Stomach (tissue), 8 donors: ENCODE measurements at regions not wholly inside any gene's neighbourhood (a gene's known extent, or its start where the extent isn't known, plus 50 kb on each side); places are given as distances from the start of the nearest gene placed in this dataset.

Experiments
- DNase-seq, 2 donors: peaks; one replicate each; pipeline versions ENCODE4 v3.0.0 to v3.0.0-alpha.2; 2013 to 2019
- H3K27ac ChIP-seq, 5 donors: fragments of 200-600 bp in 4 of 5; sonication (generic) in 4 of 5; one replicate each; pipeline ENCODE4 v1.5.1; 2013 to 2019; ENCODE audit warnings: mild to moderate bottlenecking in 1 of 5, moderate library complexity in 1 of 5
- H3K27me3 ChIP-seq, 3 donors: fragments of 200-600 bp; sonication (generic); one replicate each; pipeline ENCODE4 v1.5.1; 2017 to 2019; ENCODE audit warnings: mixed run types in 1 of 3
- H3K36me3 ChIP-seq, 4 donors: fragments of 200-600 bp; sonication (generic); 1 replicate in 3 of 4; 2 replicates in 1 of 4; pipeline ENCODE4 v1.5.1; 2016 to 2019
- H3K4me1 ChIP-seq, 4 donors: fragments of 200-600 bp; sonication (generic); one replicate each; pipeline ENCODE4 v1.5.1; 2016 to 2019
- H3K4me3 ChIP-seq, 4 donors: fragments of 200-600 bp; sonication (generic) in 3 of 4; one replicate each; pipeline ENCODE4 v1.5.1; 2016 to 2019; ENCODE audit warnings: mild to moderate bottlenecking in 1 of 4
- H3K9me3 ChIP-seq, 4 donors: fragments of 200-600 bp; sonication (generic); one replicate each; pipeline ENCODE4 v1.5.1; 2016 to 2019
- EP300 ChIP-seq: sonication (generic); formaldehyde crosslinking; IDR thresholded peaks from one replicate; pipeline ENCODE4 v1.6.1; 2017; ENCODE audit warnings: antibody characterized with exemption
- POLR2A ChIP-seq, 4 donors: fragments of 450-650 bp; IDR thresholded peaks; one replicate each; pipeline ENCODE4 v1.6.1; 2016; ENCODE audit warnings: antibody characterized with exemption in 4 of 4, control low read depth in 2 of 4, mild to moderate bottlenecking in 1 of 4, moderate library complexity in 1 of 4
- POLR2AphosphoS5 ChIP-seq, 3 donors: sonication (generic); formaldehyde crosslinking; IDR thresholded peaks; one replicate each; pipeline ENCODE4 v1.6.1; 2016; ENCODE audit warnings: antibody characterized with exemption in 3 of 3
- WGBS, 5 donors: extraction: QIAGEN DNeasy Blood & Tissue Kit in 3 of 5; methylation state at CpG; one replicate each; pipeline versions ENCODE4 v1.1.5 to v1.1.7; 2013 to 2018; 5-methylcytosine and 5-hydroxymethylcytosine counted together
- intact Hi-C: fragments of 100-400 bp; cut with DNase I; formaldehyde crosslinking; loops from one replicate; pipeline ENCODE4 v1.15.1; 2023; ENCODE audit warnings: low total_unique reads
- TF ChIP-seq, protein P1 (sequence below), 7 experiments: fragments of 450-650 bp in 4 of 7; fragments of 200-600 bp in 3 of 7; sonication (generic) in 3 of 7; IDR thresholded peaks; one replicate each; pipeline ENCODE4 v1.5.1; 2016 to 2019; ENCODE audit warnings: antibody characterized with exemption in 7 of 7, control low read depth in 2 of 7, mild to moderate bottlenecking in 1 of 7
- donor health status: healthy with polysubstance abuse.
- donor health status: Bipolar disorder and iron deficiency.
- donor health status: healthy.

GRCh38 chr3:127369356-127369935, 81.6 kb upstream of the PRR20G start:
- DNase-seq = no peak
- H3K27ac ChIP-seq = no peak overlapping the region
- H3K27me3 ChIP-seq = peaks cover 0 to 76% (median 12%) of the 10 kb centered on the region in 3 donors
- no peaks in the 10 kb centered on the region for H3K4me1 ChIP-seq
- intact Hi-C loops = no loop called here
- H3K4me3 ChIP-seq = no peak overlapping the region
- H3K9me3 ChIP-seq = no peaks in the 10 kb centered on the region
- TF ChIP-seq POLR2A (IDR thresholded peaks at IDR 0.05) (no peak), EP300 (no peak)
- TF ChIP-seq, protein P1, sequence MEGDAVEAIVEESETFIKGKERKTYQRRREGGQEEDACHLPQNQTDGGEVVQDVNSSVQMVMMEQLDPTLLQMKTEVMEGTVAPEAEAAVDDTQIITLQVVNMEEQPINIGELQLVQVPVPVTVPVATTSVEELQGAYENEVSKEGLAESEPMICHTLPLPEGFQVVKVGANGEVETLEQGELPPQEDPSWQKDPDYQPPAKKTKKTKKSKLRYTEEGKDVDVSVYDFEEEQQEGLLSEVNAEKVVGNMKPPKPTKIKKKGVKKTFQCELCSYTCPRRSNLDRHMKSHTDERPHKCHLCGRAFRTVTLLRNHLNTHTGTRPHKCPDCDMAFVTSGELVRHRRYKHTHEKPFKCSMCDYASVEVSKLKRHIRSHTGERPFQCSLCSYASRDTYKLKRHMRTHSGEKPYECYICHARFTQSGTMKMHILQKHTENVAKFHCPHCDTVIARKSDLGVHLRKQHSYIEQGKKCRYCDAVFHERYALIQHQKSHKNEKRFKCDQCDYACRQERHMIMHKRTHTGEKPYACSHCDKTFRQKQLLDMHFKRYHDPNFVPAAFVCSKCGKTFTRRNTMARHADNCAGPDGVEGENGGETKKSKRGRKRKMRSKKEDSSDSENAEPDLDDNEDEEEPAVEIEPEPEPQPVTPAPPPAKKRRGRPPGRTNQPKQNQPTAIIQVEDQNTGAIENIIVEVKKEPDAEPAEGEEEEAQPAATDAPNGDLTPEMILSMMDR (IDR thresholded peaks at IDR 0.05) = no peak
- no peaks in the 10 kb centered on the region for H3K36me3 ChIP-seq
- 34 to 60% (median 46%) methylated on average over 4 of the region's 4 CpGs for WGBS, 5 donors

- Histone ChIP-seq H3K27me3 (peaks cover 0 to 70% (median 10%) of the 10 kb centered on the region in 3 donors), H3K27ac (no peak overlapping the region), H3K4me3 (no peak overlapping the region), H3K4me1 (no peaks in the 10 kb centered on the region), H3K36me3 (no peaks in the 10 kb centered on the region), H3K9me3 (peaks cover 0 to 3% (median 0%) of the 10 kb centered on the region in 4 donors)
- intact Hi-C loops = no loop called here
- no peak for DNase-seq
- WGBS, 5 donors = 32 to 45% (median 41%) methylated on average over 13 to 14 of the region's 14 CpGs
- TF ChIP-seq, protein P1 (IDR thresholded peaks at IDR 0.05) = no peak
- TF ChIP-seq POLR2AphosphoS5 (IDR thresholded peaks at IDR 0.05) (no peak), EP300 (no peak), POLR2A (IDR thresholded peaks at IDR 0.05) (no peak)
These were observed 80.6 kb upstream of the PRR20G start for GRCh38 chr3:127368186-127369032.

- TF ChIP-seq POLR2AphosphoS5 (IDR thresholded peaks at IDR 0.05) = no peak
- TF ChIP-seq EP300 = no peak
- no peak for TF ChIP-seq POLR2A (IDR thresholded peaks at IDR 0.05)
- TF ChIP-seq, protein P1 (IDR thresholded peaks at IDR 0.05) = no peak
- intact Hi-C loops = no loop called here
- Histone ChIP-seq H3K27ac (no peak overlapping the region), H3K4me3 (no peak overlapping the region), H3K4me1 (no peaks in the 10 kb centered on the region), H3K36me3 (no peaks in the 10 kb centered on the region), H3K9me3 (peaks cover 0 to 3% (median 0%) of the 10 kb centered on the region in 4 donors), H3K27me3 (peaks cover 0 to 75% (median 10%) of the 10 kb centered on the region in 3 donors)
- WGBS, 5 donors = 82 to 86% (median 83%) methylated on average over 13 of the region's 13 CpGs
- DNase-seq = no peak
These were observed 79.7 kb upstream of the PRR20G start for GRCh38 chr3:127367593-127367992.

- Histone ChIP-seq H3K36me3 (no peaks in the 10 kb centered on the region), H3K27ac (no peak overlapping the region), H3K4me3 (no peak overlapping the region), H3K9me3 (peaks cover 0 to 5% (median 1%) of the 10 kb centered on the region in 4 donors), H3K27me3 (peaks cover 0 to 68% (median 10%) of the 10 kb centered on the region in 3 donors), H3K4me1 (no peaks in the 10 kb centered on the region)
- intact Hi-C loops = no loop called here
- TF ChIP-seq EP300 = no peak
- TF ChIP-seq POLR2A (IDR thresholded peaks at IDR 0.05) = no peak
- TF ChIP-seq, protein P1 (IDR thresholded peaks at IDR 0.05) = no peak
- TF ChIP-seq POLR2AphosphoS5 (IDR thresholded peaks at IDR 0.05) = no peak
- 30 to 33% (median 32%) methylated on average over 6 of the region's 6 CpGs for WGBS, 5 donors
- peak in 1 of 2 donors; percentile 24 for DNase-seq
These were observed 78.5 kb upstream of the PRR20G start for GRCh38 chr3:127366383-127366782.
